Transverse colon (tissue), 4 donors: ENCODE measurements at regions not wholly inside any gene's neighbourhood (a gene's known extent, or its start where the extent isn't known, plus 50 kb on each side); places are given as distances from the start of the nearest gene placed in this dataset.

Source experiments
- POLR2A ChIP-seq: fragments of 450-650 bp; IDR thresholded peaks from one replicate; pipeline ENCODE4 v1.6.1; 2016; ENCODE audit warnings: antibody characterized with exemption, mild to moderate bottlenecking, moderate library complexity
- POLR2AphosphoS5 ChIP-seq, 3 donors: sonication (generic); formaldehyde crosslinking; IDR thresholded peaks; one replicate each; pipeline ENCODE4 v1.6.1; 2016; ENCODE audit warnings: antibody characterized with exemption in 3 of 3
- TF ChIP-seq, protein P1 (sequence below), 5 experiments: fragments of 200-600 bp in 3 of 5; fragments of 450-650 bp in 2 of 5; sonication (generic) in 3 of 5; IDR thresholded peaks; 1 replicate in 2 of 5; 2 replicates in 3 of 5; pipeline ENCODE4 v1.5.1; 2016 to 2017; ENCODE audit warnings: antibody characterized with exemption in 5 of 5, inconsistent platforms in 3 of 5, mild to moderate bottlenecking in 2 of 5, moderate library complexity in 1 of 5

DNA sequence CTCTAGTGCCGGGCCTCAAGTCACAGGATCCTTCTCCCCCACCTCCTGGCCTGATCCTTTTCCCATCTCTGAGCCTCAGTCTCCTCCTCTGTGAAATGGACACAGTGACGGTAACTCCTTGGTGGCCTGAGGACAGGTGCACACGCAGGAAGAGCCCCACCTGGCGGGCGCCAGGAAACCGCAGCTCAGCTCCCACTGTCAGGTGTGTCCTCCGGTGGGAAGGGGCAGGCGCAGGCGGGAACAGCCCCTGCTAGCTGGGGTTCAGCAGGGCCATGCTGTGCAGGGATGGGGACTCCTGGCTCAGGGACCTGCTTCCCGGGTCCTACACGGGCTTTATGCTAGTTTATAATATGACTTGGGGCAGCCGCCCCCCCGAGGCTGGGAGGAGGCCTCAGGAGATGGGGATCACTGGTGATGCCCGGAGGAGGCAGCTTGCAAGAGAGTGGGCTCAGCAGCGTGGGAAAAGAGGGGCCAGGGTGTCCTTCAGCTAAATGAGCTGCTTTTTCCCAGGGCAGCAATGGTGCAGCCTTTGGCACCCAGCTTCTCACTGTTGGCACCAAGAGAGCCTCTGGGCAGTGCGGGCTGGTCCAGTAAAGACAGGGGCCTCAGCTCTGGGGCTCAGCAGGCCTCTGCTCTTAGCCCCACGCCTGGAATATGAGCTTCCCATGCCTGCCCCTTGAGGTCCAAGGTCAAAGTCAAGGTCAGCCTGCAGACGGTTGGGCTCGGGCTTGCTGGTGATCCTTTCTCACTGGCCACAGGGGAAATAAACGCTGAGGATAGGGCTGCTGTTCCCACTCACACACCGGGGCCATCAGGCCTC, 68.0 kb upstream of the FAM20C start:
- TF ChIP-seq POLR2A = no peak
- TF ChIP-seq, protein P1, sequence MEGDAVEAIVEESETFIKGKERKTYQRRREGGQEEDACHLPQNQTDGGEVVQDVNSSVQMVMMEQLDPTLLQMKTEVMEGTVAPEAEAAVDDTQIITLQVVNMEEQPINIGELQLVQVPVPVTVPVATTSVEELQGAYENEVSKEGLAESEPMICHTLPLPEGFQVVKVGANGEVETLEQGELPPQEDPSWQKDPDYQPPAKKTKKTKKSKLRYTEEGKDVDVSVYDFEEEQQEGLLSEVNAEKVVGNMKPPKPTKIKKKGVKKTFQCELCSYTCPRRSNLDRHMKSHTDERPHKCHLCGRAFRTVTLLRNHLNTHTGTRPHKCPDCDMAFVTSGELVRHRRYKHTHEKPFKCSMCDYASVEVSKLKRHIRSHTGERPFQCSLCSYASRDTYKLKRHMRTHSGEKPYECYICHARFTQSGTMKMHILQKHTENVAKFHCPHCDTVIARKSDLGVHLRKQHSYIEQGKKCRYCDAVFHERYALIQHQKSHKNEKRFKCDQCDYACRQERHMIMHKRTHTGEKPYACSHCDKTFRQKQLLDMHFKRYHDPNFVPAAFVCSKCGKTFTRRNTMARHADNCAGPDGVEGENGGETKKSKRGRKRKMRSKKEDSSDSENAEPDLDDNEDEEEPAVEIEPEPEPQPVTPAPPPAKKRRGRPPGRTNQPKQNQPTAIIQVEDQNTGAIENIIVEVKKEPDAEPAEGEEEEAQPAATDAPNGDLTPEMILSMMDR (IDR thresholded peaks at IDR 0.05) = no peak
- no peak for TF ChIP-seq POLR2AphosphoS5 (IDR thresholded peaks at IDR 0.05)
